ENCODE measurements at regions not wholly inside any gene's neighbourhood (a gene's known extent, or its start where the extent isn't known, plus 50 kb on each side); places are given as distances from the start of the nearest gene placed in this dataset.

- TF ChIP-seq CTCF (IDR thresholded peaks at IDR 0.05; ENCODE audit: insufficient read depth, low read length) (no peak), REST (IDR thresholded peaks at IDR 0.05; ENCODE audit: insufficient replicate concordance, low read depth) (no peak), POLR2AphosphoS5 (IDR thresholded peaks at IDR 0.05; ENCODE audit: low read depth) (no peak), GABPA (IDR thresholded peaks at IDR 0.05; ENCODE audit: low read depth) (no peak), SPI1 (IDR thresholded peaks at IDR 0.05; ENCODE audit: borderline replicate concordance, low read depth) (no peak)
These were observed 55.9 kb upstream of the JAK1 start for GRCh38 chr1:65022216-65022615.

Data from HL-60 (cell line).